Neural progenitor cell (in vitro differentiated cells): ENCODE measurements at regions not wholly inside any gene's neighbourhood (a gene's known extent, or its start where the extent isn't known, plus 50 kb on each side); places are given as distances from the start of the nearest gene placed in this dataset.
"Not testable (repeated sequence)": the region's sequence is repeated elsewhere in the genome, so short reads cannot be mapped to it uniquely, and the experiment has no call there.

Experiments used
- DNase-seq: peaks from one replicate; pipeline ENCODE4 v3.0.0-alpha.2; 2016; ENCODE audit warnings: low spot score
- H2AFZ ChIP-seq: fragments of 200-600 bp; sonication (generic); replicated peaks from 2 replicates; pipeline ENCODE4 v1.6.1; 2016; ENCODE audit warnings: antibody characterized with exemption
- H3F3A ChIP-seq: fragments of 200-600 bp; sonication (generic); 2 replicates; pipeline ENCODE4 v1.6.1; 2016; ENCODE audit warnings: antibody characterized with exemption, low read depth
- H3K27ac ChIP-seq: fragments of 200-600 bp; sonication (generic); 2 replicates; pipeline ENCODE4 v1.5.1; 2016; ENCODE audit warnings: mild to moderate bottlenecking
- H3K27me3 ChIP-seq: fragments of 200-600 bp; sonication (generic); 2 replicates; pipeline ENCODE4 v1.6.1; 2016; ENCODE audit warnings: mild to moderate bottlenecking, moderate library complexity
- H3K36me3 ChIP-seq: fragments of 200-600 bp; sonication (generic); 2 replicates; pipeline ENCODE4 v1.5.1; 2016
- H3K4me1 ChIP-seq: fragments of 200-600 bp; sonication (generic); 2 replicates; pipeline ENCODE4 v1.6.1; 2016; ENCODE audit warnings: mixed run types
- H3K4me2 ChIP-seq: fragments of 200-600 bp; sonication (generic); 2 replicates; pipeline ENCODE4 v1.6.1; 2016
- H3K4me3 ChIP-seq: fragments of 200-600 bp; sonication (generic); 2 replicates; pipeline ENCODE4 v1.5.1; 2016
- H3K79me2 ChIP-seq: fragments of 200-600 bp; sonication (generic); 2 replicates; pipeline ENCODE4 v1.6.1; 2016; ENCODE audit warnings: low read depth
- H3K9ac ChIP-seq: fragments of 200-600 bp; sonication (generic); 2 replicates; pipeline ENCODE4 v1.6.1; 2016
- H3K9me3 ChIP-seq: fragments of 200-600 bp; sonication (generic); 2 replicates; pipeline ENCODE4 v1.5.1; 2016; ENCODE audit warnings: low read depth
- H4K20me1 ChIP-seq: fragments of 200-600 bp; sonication (generic); 2 replicates; pipeline ENCODE4 v1.6.1; 2016; ENCODE audit warnings: low read depth
- H3K27ac Mint-ChIP-seq: 3 replicates; pipeline ENCODE4 v1.8.0; 2021; ENCODE audit warnings: mixed read lengths
- H3K27me3 Mint-ChIP-seq: 2 replicates; pipeline ENCODE4 v1.8.0; 2022; ENCODE audit warnings: low read depth, mild to moderate bottlenecking, inconsistent platforms, moderate library complexity, mixed read lengths; ENCODE audit not compliant: insufficient read depth
- H3K36me3 Mint-ChIP-seq: 3 replicates; pipeline ENCODE4 v1.8.0; 2021; ENCODE audit warnings: mixed read lengths
- H3K4me1 Mint-ChIP-seq: 3 replicates; pipeline ENCODE4 v1.8.0; 2021; ENCODE audit warnings: mixed read lengths
- H3K4me3 Mint-ChIP-seq: 3 replicates; pipeline ENCODE4 v1.8.0; 2021; ENCODE audit warnings: mild to moderate bottlenecking, moderate library complexity, mixed read lengths
- H3K9me3 Mint-ChIP-seq: 3 replicates; pipeline ENCODE4 v1.8.0; 2020; ENCODE audit warnings: mixed read lengths
- CTCF ChIP-seq: fragments of 200-600 bp; sonication (generic); IDR thresholded peaks from 2 replicates; pipeline ENCODE4 v1.5.1; 2017; ENCODE audit warnings: antibody characterized with exemption, mild to moderate bottlenecking
- EZH2 ChIP-seq: fragments of 200-600 bp; sonication (generic); IDR thresholded peaks from 2 replicates; pipeline ENCODE4 v1.6.1; 2017; ENCODE audit warnings: antibody characterized with exemption, mild to moderate bottlenecking, moderate library complexity
- EZH2phosphoT487 ChIP-seq: fragments of 200-600 bp; sonication (generic); IDR thresholded peaks from 2 replicates; pipeline ENCODE4 v1.6.1; 2017; ENCODE audit warnings: antibody characterized with exemption

GRCh38 chr10:4602764-4603491, 223.1 kb upstream of the AKR1E2 start:
- no peaks in the 10 kb centered on the region for H3K79me2 ChIP-seq

GRCh38 chr10:4599471-4599870, 226.5 kb upstream of the AKR1E2 start:
- Histone ChIP-seq H3F3A (no peaks in the 10 kb centered on the region), H3K9me3 (no peaks in the 10 kb centered on the region), H3K4me2 (no peak overlapping the region), H3K27ac (no peak overlapping the region), H2AFZ (no peak overlapping the region), H3K27me3 (no peaks in the 10 kb centered on the region), H3K4me3 (no peak overlapping the region), H4K20me1 (no peaks in the 10 kb centered on the region), H3K36me3 (no peaks in the 10 kb centered on the region), H3K79me2 (no peaks in the 10 kb centered on the region), H3K9ac (no peak overlapping the region), H3K4me1 (no peaks in the 10 kb centered on the region)
- Mint-ChIP-seq H3K4me1 (no peaks in the 10 kb centered on the region), H3K36me3 (no peaks in the 10 kb centered on the region), H3K4me3 (no peak overlapping the region), H3K27me3 (no peaks in the 10 kb centered on the region), H3K27ac (no peak overlapping the region), H3K9me3 (peaks cover 4% of the 10 kb centered on the region)
- DNase-seq: no peak
- no peak for TF ChIP-seq EZH2
- no peak for TF ChIP-seq CTCF
- TF ChIP-seq EZH2phosphoT487: no peak

More at GRCh38 chr10:4602764-4603491, 223.1 kb upstream of the AKR1E2 start:
- Mint-ChIP-seq H3K36me3 (no peaks in the 10 kb centered on the region), H3K9me3 (peaks cover 4% of the 10 kb centered on the region), H3K4me3 (no peak overlapping the region), H3K27me3 (no peaks in the 10 kb centered on the region), H3K27ac (no peak overlapping the region), H3K4me1 (no peaks in the 10 kb centered on the region)
- Histone ChIP-seq H4K20me1 (no peaks in the 10 kb centered on the region), H2AFZ (no peak overlapping the region), H3K4me1 (no peaks in the 10 kb centered on the region), H3K36me3 (no peaks in the 10 kb centered on the region), H3K9ac (no peak overlapping the region), H3K9me3 (no peaks in the 10 kb centered on the region), H3F3A (no peaks in the 10 kb centered on the region), H3K4me3 (no peak overlapping the region), H3K27ac (no peak overlapping the region), H3K4me2 (no peak overlapping the region), H3K27me3 (no peaks in the 10 kb centered on the region)
- TF ChIP-seq CTCF: no peak
- TF ChIP-seq EZH2: no peak
- no peak for TF ChIP-seq EZH2phosphoT487
- no peak for DNase-seq

GRCh38 chr10:4597898-4598297, 228.1 kb upstream of the AKR1E2 start:
- not testable (repeated sequence) for H3K4me3 ChIP-seq, H3K4me2 ChIP-seq, DNase-seq, H3K27ac ChIP-seq, H3K27me3 Mint-ChIP-seq, H3K4me3 Mint-ChIP-seq, H2AFZ ChIP-seq, H3K9ac ChIP-seq, H4K20me1 ChIP-seq, H3K36me3 ChIP-seq, H3K4me1 Mint-ChIP-seq, H3K27ac Mint-ChIP-seq, H3K4me1 ChIP-seq, H3K9me3 ChIP-seq, H3K36me3 Mint-ChIP-seq, H3K79me2 ChIP-seq, H3K9me3 Mint-ChIP-seq, H3F3A ChIP-seq, H3K27me3 ChIP-seq

GRCh38 chr10:4596951-4597350, 229.1 kb upstream of the AKR1E2 start:
- Histone ChIP-seq H3K27me3 (no peaks in the 10 kb centered on the region), H3K4me2 (no peak overlapping the region), H3K79me2 (no peaks in the 10 kb centered on the region), H2AFZ (no peak overlapping the region), H3K9ac (no peak overlapping the region), H3K9me3 (no peaks in the 10 kb centered on the region), H3K36me3 (no peaks in the 10 kb centered on the region), H3K4me3 (no peak overlapping the region), H3F3A (no peaks in the 10 kb centered on the region), H3K4me1 (no peaks in the 10 kb centered on the region), H3K27ac (no peak overlapping the region), H4K20me1 (no peaks in the 10 kb centered on the region)
- no peaks in the 10 kb centered on the region for H3K4me1 Mint-ChIP-seq
- TF ChIP-seq EZH2phosphoT487: no peak
- no peak for TF ChIP-seq CTCF
- no peak for TF ChIP-seq EZH2
- no peak overlapping the region for H3K27ac Mint-ChIP-seq
- H3K4me3 Mint-ChIP-seq: no peak overlapping the region
- no peak for DNase-seq
- H3K27me3 Mint-ChIP-seq: no peaks in the 10 kb centered on the region
- no peaks in the 10 kb centered on the region for H3K36me3 Mint-ChIP-seq
- peaks cover 6% of the 10 kb centered on the region for H3K9me3 Mint-ChIP-seq
